WTC11 (cell line): ENCODE measurements at regions not wholly inside any gene's neighbourhood (a gene's known extent, or its start where the extent isn't known, plus 50 kb on each side); places are given as distances from the start of the nearest gene placed in this dataset.

Experiments
- ATAC-seq: fragments of 200-7000 bp; cut with Tn5 transposase; 2 replicates; pipeline ENCODE4 v1.10.0; 2021; ENCODE audit warnings: mild to moderate bottlenecking, moderate library complexity
- CTCF ChIA-PET: fragments of 300-600 bp; sonication (Branson Sonifier 250); formaldehyde crosslinking; loops from one replicate; lab custom pipeline; 2021; ENCODE audit warnings: antibody characterized with exemption; lab: Charles Lee
- POLR2A ChIA-PET: fragments of 350-600 bp; sonication (Branson Sonifier 250); formaldehyde crosslinking; loops from one replicate; lab custom pipeline; 2021; ENCODE audit warnings: antibody characterized with exemption; lab: Charles Lee
- DNase-seq: peaks from one replicate; pipeline ENCODE4 v3.0.0; 2021; ENCODE audit warnings: low spot score
- H3K27ac Mint-ChIP-seq: 2 replicates; pipeline ENCODE4 v1.8.0; 2021; ENCODE audit warnings: mixed read lengths
- H3K27me3 Mint-ChIP-seq: 2 replicates; pipeline ENCODE4 v1.8.0; 2021; ENCODE audit warnings: low read depth, mild to moderate bottlenecking, moderate library complexity, mixed read lengths
- H3K36me3 Mint-ChIP-seq: 2 replicates; pipeline ENCODE4 v1.8.0; 2021; ENCODE audit warnings: mixed read lengths
- H3K4me1 Mint-ChIP-seq: 2 replicates; pipeline ENCODE4 v1.8.0; 2022; ENCODE audit warnings: mixed read lengths
- H3K4me3 Mint-ChIP-seq: 2 replicates; pipeline ENCODE4 v1.8.0; 2021; ENCODE audit warnings: mild to moderate bottlenecking, moderate library complexity, mixed read lengths
- H3K9me3 Mint-ChIP-seq: 2 replicates; pipeline ENCODE4 v1.8.0; 2021; ENCODE audit warnings: mixed read lengths
- AR ChIP-seq: fragments of 250-450 bp; sonication (Bioruptor Pico); IDR thresholded peaks from 2 replicates; pipeline ENCODE4 v1.9.0; 2021; ENCODE audit warnings: mild to moderate bottlenecking
- ATF6 ChIP-seq: sonication (generic); formaldehyde crosslinking; IDR thresholded peaks from 2 replicates; pipeline ENCODE4 v1.8.1; 2023; ENCODE audit warnings: mild to moderate bottlenecking, missing genetic modification reagents
- CREB1 ChIP-seq: sonication (generic); formaldehyde crosslinking; IDR thresholded peaks from 2 replicates; pipeline ENCODE4 v1.8.0; 2023; ENCODE audit warnings: mild to moderate bottlenecking, missing genetic modification reagents
- E2F1 ChIP-seq: sonication (generic); formaldehyde crosslinking; IDR thresholded peaks from 2 replicates; pipeline ENCODE4 v1.8.0; 2022; ENCODE audit warnings: mild to moderate bottlenecking, missing genetic modification reagents
- ETV6 ChIP-seq: sonication (generic); formaldehyde crosslinking; IDR thresholded peaks from 2 replicates; pipeline ENCODE4 v1.8.1; 2022; ENCODE audit warnings: mild to moderate bottlenecking, missing genetic modification reagents
- IRF1 ChIP-seq: sonication (generic); formaldehyde crosslinking; IDR thresholded peaks from 2 replicates; pipeline ENCODE4 v1.8.0; 2023; ENCODE audit warnings: missing genetic modification reagents
- JUN ChIP-seq: sonication (generic); formaldehyde crosslinking; IDR thresholded peaks from 2 replicates; pipeline ENCODE4 v1.8.0; 2023; ENCODE audit warnings: mild to moderate bottlenecking, missing genetic modification reagents
- MXD4 ChIP-seq: fragments of 250-450 bp; sonication (Bioruptor Pico); IDR thresholded peaks from 2 replicates; pipeline ENCODE4 v1.8.0; 2021; ENCODE audit warnings: mild to moderate bottlenecking, moderate library complexity, borderline replicate concordance
- NFE2L1 ChIP-seq: sonication (generic); formaldehyde crosslinking; IDR thresholded peaks from 2 replicates; pipeline ENCODE4 v1.8.1; 2023; ENCODE audit warnings: missing genetic modification reagents
- NR3C1 ChIP-seq: sonication (generic); formaldehyde crosslinking; conservative IDR thresholded peaks from 2 replicates; pipeline ENCODE4 v1.8.1; 2023; ENCODE audit warnings: low read depth, mild to moderate bottlenecking, missing genetic modification reagents
- TEAD4 ChIP-seq: sonication (generic); formaldehyde crosslinking; IDR thresholded peaks from 2 replicates; pipeline ENCODE4 v1.8.0; 2022; ENCODE audit warnings: mild to moderate bottlenecking, missing genetic modification reagents
- ZBTB43 ChIP-seq: sonication (generic); formaldehyde crosslinking; IDR thresholded peaks from 2 replicates; pipeline ENCODE4 v1.8.1; 2023; ENCODE audit warnings: mild to moderate bottlenecking, missing genetic modification reagents
- ZNF219 ChIP-seq: sonication (generic); formaldehyde crosslinking; IDR thresholded peaks from 2 replicates; pipeline ENCODE4 v1.8.0; 2023; ENCODE audit warnings: missing genetic modification reagents, mild to moderate bottlenecking, borderline replicate concordance
- ZNF232 ChIP-seq: sonication (generic); formaldehyde crosslinking; IDR thresholded peaks from 2 replicates; pipeline ENCODE4 v1.8.0; 2022; ENCODE audit warnings: mild to moderate bottlenecking, missing genetic modification reagents
- ZNF317 ChIP-seq: sonication (generic); formaldehyde crosslinking; IDR thresholded peaks from 2 replicates; pipeline ENCODE4 v1.8.1; 2023; ENCODE audit warnings: low read depth, mild to moderate bottlenecking, moderate library complexity, missing genetic modification reagents, borderline replicate concordance
- ZNF396 ChIP-seq: fragments of 250-450 bp; sonication (Bioruptor Pico); IDR thresholded peaks from 2 replicates; pipeline ENCODE4 v1.8.0; 2021; ENCODE audit warnings: mild to moderate bottlenecking, moderate library complexity, borderline replicate concordance
- ZNF512 ChIP-seq: sonication (generic); formaldehyde crosslinking; IDR thresholded peaks from 2 replicates; pipeline ENCODE4 v1.8.1; 2022; ENCODE audit warnings: missing genetic modification reagents, borderline replicate concordance
- TF ChIP-seq, protein P1 (sequence below): fragments of 250-450 bp; sonication (Bioruptor Pico); IDR thresholded peaks from 2 replicates; pipeline ENCODE4 v2.1.2; 2022; ENCODE audit warnings: mild to moderate bottlenecking, moderate library complexity
- TF ChIP-seq, protein P2 (sequence below): sonication (generic); formaldehyde crosslinking; IDR thresholded peaks from 2 replicates; pipeline ENCODE4 v1.8.0; 2022; ENCODE audit warnings: missing genetic modification reagents
- TF ChIP-seq, protein P3 (sequence below): sonication (generic); formaldehyde crosslinking; IDR thresholded peaks from 2 replicates; pipeline ENCODE4 v1.8.1; 2022; ENCODE audit warnings: mild to moderate bottlenecking, moderate library complexity, missing genetic modification reagents

- H3K36me3 Mint-ChIP-seq: peaks cover 12% of the 10 kb centered on the region
- POLR2A ChIA-PET: no interaction called here
- no peak overlapping the region for H3K27ac Mint-ChIP-seq
- peaks cover 17% of the 10 kb centered on the region for H3K9me3 Mint-ChIP-seq
- H3K4me3 Mint-ChIP-seq: no peak overlapping the region
- no peak for DNase-seq
- ATAC-seq: no peak
- CTCF ChIA-PET: no interaction called here
- H3K4me1 Mint-ChIP-seq: no peaks in the 10 kb centered on the region
- H3K27me3 Mint-ChIP-seq: peaks cover 3% of the 10 kb centered on the region; the same call in 1 of the 2 replicates
- TF ChIP-seq TEAD4 (CRISPR knock-in tag) (no peak), NFE2L1 (CRISPR knock-in tag) (no peak), ZNF219 (CRISPR knock-in tag) (no peak), ZNF396 (CRISPR knock-in tag) (no peak), ZBTB43 (CRISPR knock-in tag) (no peak), MXD4 (CRISPR knock-in tag) (no peak), CREB1 (CRISPR knock-in tag) (no peak), AR (CRISPR knock-in tag) (no peak), JUN (CRISPR knock-in tag) (no peak), ETV6 (CRISPR knock-in tag) (no peak), E2F1 (CRISPR knock-in tag) (no peak), ATF6 (no peak), ZNF232 (CRISPR knock-in tag) (no peak), IRF1 (CRISPR knock-in tag) (no peak), ZNF317 (CRISPR knock-in tag) (no peak), ZNF512 (no peak), NR3C1 (CRISPR knock-in tag) (no peak)
- TF ChIP-seq, protein P1, sequence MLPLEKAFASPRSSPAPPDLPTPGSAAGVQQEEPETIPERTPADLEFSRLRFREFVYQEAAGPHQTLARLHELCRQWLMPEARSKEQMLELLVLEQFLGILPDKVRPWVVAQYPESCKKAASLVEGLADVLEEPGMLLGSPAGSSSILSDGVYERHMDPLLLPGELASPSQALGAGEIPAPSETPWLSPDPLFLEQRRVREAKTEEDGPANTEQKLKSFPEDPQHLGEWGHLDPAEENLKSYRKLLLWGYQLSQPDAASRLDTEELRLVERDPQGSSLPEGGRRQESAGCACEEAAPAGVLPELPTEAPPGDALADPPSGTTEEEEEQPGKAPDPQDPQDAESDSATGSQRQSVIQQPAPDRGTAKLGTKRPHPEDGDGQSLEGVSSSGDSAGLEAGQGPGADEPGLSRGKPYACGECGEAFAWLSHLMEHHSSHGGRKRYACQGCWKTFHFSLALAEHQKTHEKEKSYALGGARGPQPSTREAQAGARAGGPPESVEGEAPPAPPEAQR (CRISPR knock-in tag): no peak
- TF ChIP-seq, protein P2, sequence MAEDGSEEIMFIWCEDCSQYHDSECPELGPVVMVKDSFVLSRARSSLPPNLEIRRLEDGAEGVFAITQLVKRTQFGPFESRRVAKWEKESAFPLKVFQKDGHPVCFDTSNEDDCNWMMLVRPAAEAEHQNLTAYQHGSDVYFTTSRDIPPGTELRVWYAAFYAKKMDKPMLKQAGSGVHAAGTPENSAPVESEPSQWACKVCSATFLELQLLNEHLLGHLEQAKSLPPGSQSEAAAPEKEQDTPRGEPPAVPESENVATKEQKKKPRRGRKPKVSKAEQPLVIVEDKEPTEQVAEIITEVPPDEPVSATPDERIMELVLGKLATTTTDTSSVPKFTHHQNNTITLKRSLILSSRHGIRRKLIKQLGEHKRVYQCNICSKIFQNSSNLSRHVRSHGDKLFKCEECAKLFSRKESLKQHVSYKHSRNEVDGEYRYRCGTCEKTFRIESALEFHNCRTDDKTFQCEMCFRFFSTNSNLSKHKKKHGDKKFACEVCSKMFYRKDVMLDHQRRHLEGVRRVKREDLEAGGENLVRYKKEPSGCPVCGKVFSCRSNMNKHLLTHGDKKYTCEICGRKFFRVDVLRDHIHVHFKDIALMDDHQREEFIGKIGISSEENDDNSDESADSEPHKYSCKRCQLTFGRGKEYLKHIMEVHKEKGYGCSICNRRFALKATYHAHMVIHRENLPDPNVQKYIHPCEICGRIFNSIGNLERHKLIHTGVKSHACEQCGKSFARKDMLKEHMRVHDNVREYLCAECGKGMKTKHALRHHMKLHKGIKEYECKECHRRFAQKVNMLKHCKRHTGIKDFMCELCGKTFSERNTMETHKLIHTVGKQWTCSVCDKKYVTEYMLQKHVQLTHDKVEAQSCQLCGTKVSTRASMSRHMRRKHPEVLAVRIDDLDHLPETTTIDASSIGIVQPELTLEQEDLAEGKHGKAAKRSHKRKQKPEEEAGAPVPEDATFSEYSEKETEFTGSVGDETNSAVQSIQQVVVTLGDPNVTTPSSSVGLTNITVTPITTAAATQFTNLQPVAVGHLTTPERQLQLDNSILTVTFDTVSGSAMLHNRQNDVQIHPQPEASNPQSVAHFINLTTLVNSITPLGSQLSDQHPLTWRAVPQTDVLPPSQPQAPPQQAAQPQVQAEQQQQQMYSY (CRISPR knock-in tag): no peak
- TF ChIP-seq, protein P3, sequence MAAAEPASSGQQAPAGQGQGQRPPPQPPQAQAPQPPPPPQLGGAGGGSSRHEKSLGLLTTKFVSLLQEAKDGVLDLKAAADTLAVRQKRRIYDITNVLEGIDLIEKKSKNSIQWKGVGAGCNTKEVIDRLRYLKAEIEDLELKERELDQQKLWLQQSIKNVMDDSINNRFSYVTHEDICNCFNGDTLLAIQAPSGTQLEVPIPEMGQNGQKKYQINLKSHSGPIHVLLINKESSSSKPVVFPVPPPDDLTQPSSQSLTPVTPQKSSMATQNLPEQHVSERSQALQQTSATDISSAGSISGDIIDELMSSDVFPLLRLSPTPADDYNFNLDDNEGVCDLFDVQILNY (CRISPR knock-in tag): no peak
- TF ChIP-seq, all 79 proteins: peak for 0
These were observed 50.7 kb upstream of the MAOA start for GRCh38 chrX:43605351-43605750.
